Activated naive CD8-positive, alpha-beta T cell treated with anti-CD3 and anti-CD28 coated beads, Interleukin-2, amount 10 ng/mL, durations not matched to agents 7 days and 5 days (primary cell): ENCODE measurements at regions not wholly inside any gene's neighbourhood (a gene's known extent, or its start where the extent isn't known, plus 50 kb on each side); places are given as distances from the start of the nearest gene placed in this dataset.

ENCODE experiments used
- ATAC-seq: fragments of 150-1000 bp; cut with Tn5 transposase; one replicate; pipeline ENCODE4 v1.10.0; 2021; ENCODE audit warnings: low read depth, moderate library complexity
- POLR2A ChIA-PET: fragments of 350-600 bp; sonication (Branson Sonifier 250); formaldehyde crosslinking; loops from one replicate; lab custom pipeline; 2021; ENCODE audit warnings: antibody characterized with exemption; lab: Charles Lee
- DNase-seq: peaks from one replicate; pipeline ENCODE4 v3.0.0; 2021
- H3K27ac Mint-ChIP-seq: one replicate; pipeline ENCODE4 v1.8.0; 2022; ENCODE audit warnings: mild to moderate bottlenecking, mixed read lengths
- H3K27me3 Mint-ChIP-seq: one replicate; pipeline ENCODE4 v1.8.0; 2022; ENCODE audit warnings: mild to moderate bottlenecking, moderate library complexity, mixed read lengths
- H3K36me3 Mint-ChIP-seq: one replicate; pipeline ENCODE4 v1.8.0; 2021; ENCODE audit warnings: mild to moderate bottlenecking, mixed read lengths
- H3K4me1 Mint-ChIP-seq: one replicate; pipeline ENCODE4 v1.8.0; 2021; ENCODE audit warnings: mixed read lengths
- H3K4me3 Mint-ChIP-seq: one replicate; pipeline ENCODE4 v1.8.0; 2022; ENCODE audit warnings: mild to moderate bottlenecking, moderate library complexity, mixed read lengths
- H3K9me3 Mint-ChIP-seq: one replicate; pipeline ENCODE4 v1.8.0; 2021; ENCODE audit warnings: mixed read lengths

DNA sequence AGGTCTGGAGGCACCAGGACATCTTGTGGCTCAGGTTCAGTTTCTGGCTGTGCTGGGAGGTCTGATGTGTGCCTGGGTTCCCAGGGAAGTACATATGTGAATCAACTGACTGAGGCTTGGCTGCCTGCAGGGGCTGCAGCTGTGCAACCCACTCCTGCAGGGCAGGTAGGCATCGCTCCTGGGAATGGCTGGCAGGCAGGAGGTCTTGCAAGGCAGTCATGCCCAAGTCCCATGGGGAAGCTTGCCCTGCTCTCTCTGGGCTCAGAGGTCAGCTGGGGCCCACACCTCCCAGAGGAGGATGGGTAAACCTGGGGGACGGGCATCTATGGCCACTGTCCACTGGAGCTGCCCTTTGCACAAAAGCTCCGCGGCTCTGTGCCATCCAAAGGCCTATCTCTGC lies 1141.8 kb downstream of the SLITRK1 start:
- DNase-seq, result no peak

GRCh38 chr13:82739881-82740280 lies 1142.4 kb downstream of the SLITRK1 start:
- no peaks in the 10 kb centered on the region for H3K4me1 Mint-ChIP-seq
- H3K36me3 Mint-ChIP-seq, result no peaks in the 10 kb centered on the region
- H3K27ac Mint-ChIP-seq, result no peak overlapping the region
- ATAC-seq, result no peak
- H3K9me3 Mint-ChIP-seq, result peaks cover 5% of the 10 kb centered on the region
- H3K4me3 Mint-ChIP-seq, result no peak overlapping the region
- H3K27me3 Mint-ChIP-seq, result no peaks in the 10 kb centered on the region
- DNase-seq, result no peak
- POLR2A ChIA-PET, result no interaction called here

More for the DNA sequence above, 1141.8 kb downstream of the SLITRK1 start:
- Mint-ChIP-seq H3K27me3 (no peaks in the 10 kb centered on the region), H3K27ac (no peak overlapping the region), H3K4me3 (no peak overlapping the region), H3K4me1 (no peaks in the 10 kb centered on the region), H3K36me3 (no peaks in the 10 kb centered on the region), H3K9me3 (peaks cover 5% of the 10 kb centered on the region)
- ATAC-seq, result no peak
- POLR2A ChIA-PET, result no interaction called here

GRCh38 chr13:82729401-82729800 lies 1152.9 kb downstream of the SLITRK1 start:
- no peaks in the 10 kb centered on the region for H3K36me3 Mint-ChIP-seq
- H3K4me1 Mint-ChIP-seq, result no peaks in the 10 kb centered on the region
- no peak overlapping the region for H3K4me3 Mint-ChIP-seq
- POLR2A ChIA-PET, result no interaction called here
- H3K27ac Mint-ChIP-seq, result no peak overlapping the region
- ATAC-seq, result no peak
- peaks cover 2% of the 10 kb centered on the region for H3K9me3 Mint-ChIP-seq
- H3K27me3 Mint-ChIP-seq, result no peaks in the 10 kb centered on the region
- DNase-seq, result no peak

- DNase-seq (no peak), ATAC-seq (no peak)
- Mint-ChIP-seq H3K27me3 (no peaks in the 10 kb centered on the region), H3K9me3 (peaks cover 3% of the 10 kb centered on the region), H3K4me1 (no peaks in the 10 kb centered on the region), H3K27ac (no peak overlapping the region), H3K36me3 (no peaks in the 10 kb centered on the region), H3K4me3 (no peak overlapping the region)
- POLR2A ChIA-PET, result no interaction called here
Observed at GRCh38 chr13:82720986-82721385, 1161.3 kb downstream of the SLITRK1 start.

DNA sequence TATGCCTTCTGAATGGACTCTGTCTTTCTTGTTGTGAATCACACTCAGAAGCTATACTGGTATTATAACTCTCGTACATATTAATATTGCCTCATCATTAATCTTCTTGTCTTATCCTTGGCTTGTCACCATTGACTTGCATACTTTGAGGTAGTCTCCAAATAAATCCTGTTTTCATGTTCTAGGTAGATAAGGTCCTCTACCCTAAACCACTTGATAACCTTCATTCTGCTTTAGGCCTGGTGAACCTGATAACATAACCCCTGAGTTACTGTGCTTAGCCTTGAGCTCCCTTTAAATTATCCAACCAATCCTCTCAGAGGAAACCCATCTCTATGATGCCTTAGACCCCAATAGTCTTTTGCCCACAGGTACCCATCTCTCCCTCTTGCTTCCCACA lies 1162.3 kb downstream of the SLITRK1 start:
- H3K4me1 Mint-ChIP-seq, result no peaks in the 10 kb centered on the region

DNA sequence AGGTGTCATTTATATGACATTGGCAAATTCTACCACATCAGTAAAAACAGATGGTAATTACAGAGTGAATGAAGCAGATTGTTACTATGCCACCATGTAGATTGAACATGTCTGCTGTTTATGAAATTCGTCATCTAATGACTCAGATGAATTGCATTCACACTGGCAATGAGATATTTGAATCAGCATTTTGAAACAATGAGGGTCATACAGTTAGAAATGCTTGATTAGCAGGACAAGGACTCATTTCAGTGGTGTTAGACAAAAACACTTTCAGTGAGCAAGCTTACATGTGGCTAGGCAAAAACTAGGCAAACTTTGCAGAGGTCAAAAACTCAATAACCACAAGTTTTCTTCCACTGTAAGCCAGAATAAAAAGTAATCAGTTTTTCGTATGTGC lies 1165.0 kb downstream of the SLITRK1 start:
- H3K27me3 Mint-ChIP-seq, result no peaks in the 10 kb centered on the region
- no peaks in the 10 kb centered on the region for H3K36me3 Mint-ChIP-seq
- no peak overlapping the region for H3K4me3 Mint-ChIP-seq
- ATAC-seq (no peak), DNase-seq (no peak)
- H3K9me3 Mint-ChIP-seq, result peaks cover 3% of the 10 kb centered on the region
- POLR2A ChIA-PET, result no interaction called here
- no peaks in the 10 kb centered on the region for H3K4me1 Mint-ChIP-seq
- no peak overlapping the region for H3K27ac Mint-ChIP-seq

More for the DNA sequence above, 1162.3 kb downstream of the SLITRK1 start:
- DNase-seq, result no peak
- Mint-ChIP-seq H3K27me3 (no peaks in the 10 kb centered on the region), H3K36me3 (no peaks in the 10 kb centered on the region), H3K4me3 (no peak overlapping the region), H3K9me3 (peaks cover 3% of the 10 kb centered on the region), H3K27ac (no peak overlapping the region)
- POLR2A ChIA-PET, result no interaction called here
- ATAC-seq, result no peak

- ATAC-seq (no peak), DNase-seq (no peak)
- Mint-ChIP-seq H3K4me1 (no peaks in the 10 kb centered on the region), H3K4me3 (no peak overlapping the region), H3K9me3 (no peaks in the 10 kb centered on the region), H3K27ac (no peak overlapping the region), H3K36me3 (no peaks in the 10 kb centered on the region), H3K27me3 (no peaks in the 10 kb centered on the region)
- POLR2A ChIA-PET, result no interaction called here
Observed at GRCh38 chr13:82713687-82714405, 1168.4 kb downstream of the SLITRK1 start.

- H3K36me3 Mint-ChIP-seq, result no peaks in the 10 kb centered on the region
- no peak overlapping the region for H3K27ac Mint-ChIP-seq
- peaks cover 2% of the 10 kb centered on the region for H3K9me3 Mint-ChIP-seq
- POLR2A ChIA-PET, result no interaction called here
- no peaks in the 10 kb centered on the region for H3K27me3 Mint-ChIP-seq
- ATAC-seq (no peak), DNase-seq (no peak)
- H3K4me1 Mint-ChIP-seq, result no peaks in the 10 kb centered on the region
- no peak overlapping the region for H3K4me3 Mint-ChIP-seq
Observed at GRCh38 chr13:82702513-82702912, 1179.8 kb downstream of the SLITRK1 start.

GRCh38 chr13:82701020-82701419 lies 1181.3 kb downstream of the SLITRK1 start:
- DNase-seq (no peak), ATAC-seq (no peak)
- H3K36me3 Mint-ChIP-seq, result no peaks in the 10 kb centered on the region
- H3K4me3 Mint-ChIP-seq, result no peak overlapping the region
- H3K27ac Mint-ChIP-seq, result no peak overlapping the region
- POLR2A ChIA-PET, result no interaction called here
- H3K27me3 Mint-ChIP-seq, result no peaks in the 10 kb centered on the region
- no peaks in the 10 kb centered on the region for H3K9me3 Mint-ChIP-seq
- no peaks in the 10 kb centered on the region for H3K4me1 Mint-ChIP-seq

DNA sequence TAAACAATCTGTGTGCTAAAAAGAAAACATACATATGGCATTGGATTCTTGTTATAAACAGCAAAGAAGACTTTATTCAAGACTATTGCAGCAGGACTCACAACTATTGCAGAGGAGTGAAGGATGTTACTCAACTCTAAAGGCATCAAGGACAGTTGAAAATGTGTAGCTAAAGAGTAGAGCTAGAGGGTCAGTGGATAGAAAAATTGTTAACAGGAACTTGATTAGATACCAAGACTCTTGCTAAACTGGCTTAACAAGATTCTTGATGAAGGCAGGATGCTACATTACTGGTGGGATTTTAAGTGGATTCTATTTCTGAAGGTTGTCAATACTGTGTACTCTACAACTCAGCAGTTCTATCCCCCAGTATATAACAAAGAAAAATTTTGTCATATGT lies 1183.3 kb downstream of the SLITRK1 start:
- no peaks in the 10 kb centered on the region for H3K4me1 Mint-ChIP-seq
- no peaks in the 10 kb centered on the region for H3K9me3 Mint-ChIP-seq
- no peak overlapping the region for H3K4me3 Mint-ChIP-seq
- no peaks in the 10 kb centered on the region for H3K27me3 Mint-ChIP-seq
- DNase-seq (no peak), ATAC-seq (no peak)
- no peak overlapping the region for H3K27ac Mint-ChIP-seq
- POLR2A ChIA-PET, result no interaction called here
- no peaks in the 10 kb centered on the region for H3K36me3 Mint-ChIP-seq

DNA sequence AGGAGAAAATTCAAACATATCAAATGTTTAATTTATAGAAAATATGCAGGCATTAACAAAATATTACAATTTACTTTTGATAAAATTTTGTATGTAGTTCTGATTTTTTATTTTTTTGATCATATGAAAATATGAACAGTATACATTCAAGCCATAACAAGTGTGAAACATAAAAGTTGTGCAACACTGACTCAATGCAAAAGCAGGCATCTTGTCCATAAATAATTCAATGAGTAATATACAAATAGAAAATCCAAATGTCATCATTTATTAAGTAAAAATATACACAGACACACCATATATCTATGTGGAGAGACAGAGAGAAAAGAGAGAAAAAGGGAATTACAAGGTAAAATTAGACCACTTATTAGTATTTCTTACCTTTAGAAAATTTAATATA lies 1183.9 kb downstream of the SLITRK1 start:
- Mint-ChIP-seq H3K9me3 (no peaks in the 10 kb centered on the region), H3K4me1 (no peaks in the 10 kb centered on the region), H3K4me3 (no peak overlapping the region), H3K27ac (no peak overlapping the region), H3K36me3 (no peaks in the 10 kb centered on the region), H3K27me3 (no peaks in the 10 kb centered on the region)
- ATAC-seq (no peak), DNase-seq (no peak)
- POLR2A ChIA-PET, result no interaction called here

DNA sequence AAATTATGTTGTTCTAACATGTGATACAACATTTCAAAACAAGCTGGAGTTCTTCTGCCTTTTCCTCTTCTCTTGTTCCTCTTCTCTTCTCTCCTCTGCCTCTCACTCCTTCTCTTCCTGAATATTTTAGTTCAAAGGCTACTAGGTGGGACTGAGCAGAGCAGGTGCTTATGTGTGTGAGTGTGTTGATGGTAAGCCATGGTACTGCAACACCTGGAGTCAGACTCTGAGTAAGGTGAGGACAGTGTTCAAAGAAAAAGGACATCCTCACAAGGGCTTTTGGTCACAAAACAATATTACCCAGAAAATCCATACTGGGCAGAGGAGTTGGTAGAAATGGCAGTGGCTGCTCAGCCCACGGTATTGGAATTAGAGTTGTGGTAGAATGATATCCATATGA lies 1188.7 kb downstream of the SLITRK1 start:
- POLR2A ChIA-PET, result no interaction called here
- H3K4me1 Mint-ChIP-seq, result peaks cover 7% of the 10 kb centered on the region
- no peak overlapping the region for H3K4me3 Mint-ChIP-seq
- H3K9me3 Mint-ChIP-seq, result peaks cover 2% of the 10 kb centered on the region
- H3K27me3 Mint-ChIP-seq, result no peaks in the 10 kb centered on the region
- DNase-seq (no peak), ATAC-seq (no peak)
- H3K27ac Mint-ChIP-seq, result no peak overlapping the region
- H3K36me3 Mint-ChIP-seq, result peaks cover 2% of the 10 kb centered on the region

DNA sequence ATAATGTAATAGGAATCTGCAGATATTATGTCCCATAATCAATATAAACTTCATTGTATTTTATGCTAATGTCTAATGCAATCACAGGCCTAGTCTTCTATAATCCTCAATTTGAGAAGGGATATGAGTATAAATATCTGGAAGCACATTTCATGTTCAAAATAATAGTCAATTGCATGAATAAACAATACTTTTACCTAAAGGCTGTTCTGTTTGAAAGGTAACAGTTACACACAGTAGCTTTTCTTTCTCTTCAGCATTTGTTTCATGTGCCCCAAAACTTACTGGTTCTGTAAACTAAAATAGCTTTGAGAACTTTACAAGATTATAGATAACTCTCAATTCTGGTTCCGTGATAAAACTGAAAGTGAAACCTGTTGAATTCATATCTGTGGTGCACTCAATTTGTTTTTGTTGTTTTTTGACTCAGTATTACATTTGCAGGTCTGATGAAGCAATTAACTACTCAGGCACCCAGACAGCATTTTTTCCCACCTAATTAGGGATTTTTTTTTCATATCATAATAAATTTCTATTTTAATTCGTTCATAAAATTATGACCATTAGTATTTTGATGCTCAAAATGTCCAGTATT lies 1193.8 kb downstream of the SLITRK1 start:
- Mint-ChIP-seq H3K4me3 (peak overlapping the region; percentile 73), H3K27me3 (no peaks in the 10 kb centered on the region), H3K4me1 (peaks cover 11% of the 10 kb centered on the region), H3K9me3 (peaks cover 2% of the 10 kb centered on the region), H3K27ac (peak overlapping the region; percentile 75), H3K36me3 (peaks cover 2% of the 10 kb centered on the region)
- peak; percentile 66 for ATAC-seq
- POLR2A ChIA-PET, result no interaction called here
- DNase-seq, result no peak

- ATAC-seq, result no peak
- peaks cover 2% of the 10 kb centered on the region for H3K9me3 Mint-ChIP-seq
- peak overlapping the region; percentile 73 for H3K4me3 Mint-ChIP-seq
- H3K27me3 Mint-ChIP-seq, result no peaks in the 10 kb centered on the region
- peak overlapping the region; percentile 75 for H3K27ac Mint-ChIP-seq
- peaks cover 11% of the 10 kb centered on the region for H3K4me1 Mint-ChIP-seq
- no peak for DNase-seq
- H3K36me3 Mint-ChIP-seq, result peaks cover 2% of the 10 kb centered on the region
- POLR2A ChIA-PET, result no interaction called here
Observed at GRCh38 chr13:82687884-82688283, 1194.4 kb downstream of the SLITRK1 start.
